ENCODE measurements at regions not wholly inside any gene's neighbourhood (a gene's known extent, or its start where the extent isn't known, plus 50 kb on each side); places are given as distances from the start of the nearest gene placed in this dataset.
"Not testable (repeated sequence)": the region's sequence is repeated elsewhere in the genome, so short reads cannot be mapped to it uniquely, and the experiment has no call there.

GRCh38 chr4:130038540-130038939 lies 942.6 kb downstream of the C4orf33 start:
- not testable (repeated sequence) for H3K27me3 ChIP-seq (ENCODE audit: control insufficient read depth in 4 of 4, insufficient read depth in 4 of 4, low read length in 3 of 4); H3K4me1 ChIP-seq (ENCODE audit: control insufficient read depth in 4 of 4, insufficient read depth in 4 of 4, low read length in 3 of 4); DNase-seq (ENCODE audit: low spot score); H3K9me3 ChIP-seq (ENCODE audit: control insufficient read depth in 4 of 4, low read length in 3 of 4); H3K4me3 ChIP-seq (ENCODE audit: low read depth in 1 of 3, low read length in 3 of 3); H3K9ac ChIP-seq (ENCODE audit: low read depth in 1 of 2, low read length in 2 of 2); H3K27ac ChIP-seq (ENCODE audit: low read depth in 1 of 2, low read length in 2 of 2); H3K36me3 ChIP-seq (ENCODE audit: control insufficient read depth in 4 of 4, insufficient read depth in 3 of 4, low read depth in 1 of 4, low read length in 3 of 4)
- 96% methylated on average over 32 of the region's 32 CpGs for WGBS

GRCh38 chr4:130043732-130044160 lies 947.8 kb downstream of the C4orf33 start:
- no peak overlapping the region for H3K4me3 ChIP-seq (ENCODE audit: low read depth in 1 of 3, low read length in 3 of 3)
- no peaks in the 10 kb centered on the region for H3K36me3 ChIP-seq (ENCODE audit: control insufficient read depth in 4 of 4, insufficient read depth in 3 of 4, low read depth in 1 of 4, low read length in 3 of 4)
- DNase-seq (ENCODE audit: low spot score): no peak
- peaks cover 4 to 26% (median 13%) of the 10 kb centered on the region in 4 donors for H3K4me1 ChIP-seq (ENCODE audit: control insufficient read depth in 4 of 4, insufficient read depth in 4 of 4, low read length in 3 of 4)
- no peaks in the 10 kb centered on the region for H3K27me3 ChIP-seq (ENCODE audit: control insufficient read depth in 4 of 4, insufficient read depth in 4 of 4, low read length in 3 of 4)
- H3K27ac ChIP-seq (ENCODE audit: low read depth in 1 of 2, low read length in 2 of 2): peak overlapping the region in 1 of 2 donors; percentile 19
- no peak overlapping the region for H3K9ac ChIP-seq (ENCODE audit: low read depth in 1 of 2, low read length in 2 of 2)
- WGBS: 8% methylated on average over 1 of the region's 1 CpG
- H3K9me3 ChIP-seq (ENCODE audit: control insufficient read depth in 4 of 4, low read length in 3 of 4): no peaks in the 10 kb centered on the region
- TF ChIP-seq RAD21 (IDR thresholded peaks at IDR 0.05): peak; percentile 37 to 55
- TF ChIP-seq YY1 (IDR thresholded peaks at IDR 0.05): no peak
- no peak for TF ChIP-seq SP1 (IDR thresholded peaks at IDR 0.05)
- TF ChIP-seq REST (IDR thresholded peaks at IDR 0.05): peak; percentile 28
- peak; percentile 23 for TF ChIP-seq ATF3 (IDR thresholded peaks at IDR 0.05)
- peak; percentile 20 to 25 for TF ChIP-seq JUND (IDR thresholded peaks at IDR 0.05)
- no peak for TF ChIP-seq GABPA (IDR thresholded peaks at IDR 0.05 in 1 of 2, conservative IDR thresholded peaks at IDR 0.05 in 1 of 2)
- peak; percentile 38 to 39 for TF ChIP-seq HNF4A (conservative IDR thresholded peaks at IDR 0.05)
- peak; percentile 35 to 51 for TF ChIP-seq RXRA (IDR thresholded peaks at IDR 0.05)
- no peak for TF ChIP-seq HNF4G (IDR thresholded peaks at IDR 0.05)
- TF ChIP-seq NR2F2 (IDR thresholded peaks at IDR 0.05): no peak
- TF ChIP-seq CTCF (IDR thresholded peaks at IDR 0.05; ENCODE audit: low read depth, low read length, missing input control): no peak
- TF ChIP-seq MAX (IDR thresholded peaks at IDR 0.05): no peak
- no peak for TF ChIP-seq EGR1 (IDR thresholded peaks at IDR 0.05; ENCODE audit: low read depth in 2 of 2)
- peak; percentile 31 for TF ChIP-seq ZBTB33 (IDR thresholded peaks at IDR 0.05)
- TF ChIP-seq FOXA2 (IDR thresholded peaks at IDR 0.05): peak; percentile 77
- no peak for TF ChIP-seq TAF1 (conservative IDR thresholded peaks at IDR 0.05)
- peak; percentile 50 for TF ChIP-seq FOXA1 (IDR thresholded peaks at IDR 0.05)
